HG02973 (cell line): ENCODE measurements at regions not wholly inside any gene's neighbourhood (a gene's known extent, or its start where the extent isn't known, plus 50 kb on each side); places are given as distances from the start of the nearest gene placed in this dataset.

Experiments used
- ATAC-seq: cut with Tn5 transposase; IDR thresholded peaks from one replicate; pipeline ENCODE4 v1.9.1; 2021; ENCODE audit warnings: moderate library complexity; ENCODE audit not compliant: unreplicated experiment

- no peak for ATAC-seq
Measured at GRCh38 chr5:173826086-173826427, 62.1 kb upstream of the CPEB4 start.

GRCh38 chr5:173826428-173827350 is 61.5 kb upstream of the CPEB4 start:
- no peak for ATAC-seq

- ATAC-seq: no peak
Measured at GRCh38 chr5:173828952-173829351, 59.2 kb upstream of the CPEB4 start.

- no peak for ATAC-seq
Measured at GRCh38 chr5:173829826-173830225, 58.3 kb upstream of the CPEB4 start.

GRCh38 chr5:173830421-173830820 is 57.7 kb upstream of the CPEB4 start:
- ATAC-seq: no peak

- no peak for ATAC-seq
Measured at GRCh38 chr5:173831196-173831914, 56.8 kb upstream of the CPEB4 start.

GRCh38 chr5:173832386-173832785 is 55.8 kb upstream of the CPEB4 start:
- ATAC-seq: no peak

GRCh38 chr5:173833196-173833985 is 54.8 kb upstream of the CPEB4 start:
- ATAC-seq: no peak

- no peak for ATAC-seq
Measured at GRCh38 chr5:173834071-173834771, 53.9 kb upstream of the CPEB4 start.

- ATAC-seq: no peak
Measured at GRCh38 chr5:173835131-173835530, 53.0 kb upstream of the CPEB4 start.

- ATAC-seq: no peak
Measured at GRCh38 chr5:173835661-173836060, 52.5 kb upstream of the CPEB4 start.

GRCh38 chr5:173837654-173838053 is 50.5 kb upstream of the CPEB4 start:
- no peak for ATAC-seq
